Upper lobe of left lung (tissue), 4 donors: ENCODE measurements at regions not wholly inside any gene's neighbourhood (a gene's known extent, or its start where the extent isn't known, plus 50 kb on each side); places are given as distances from the start of the nearest gene placed in this dataset.

Experiments
- EP300 ChIP-seq, 4 donors: sonication (generic); formaldehyde crosslinking; IDR thresholded peaks; one replicate each; pipeline ENCODE4 v1.5.1; 2017; ENCODE audit warnings: antibody characterized with exemption in 4 of 4, control low read depth in 2 of 4
- POLR2A ChIP-seq, 4 donors: fragments of 450-650 bp; IDR thresholded peaks; one replicate each; pipeline ENCODE4 v1.5.1; 2016 to 2017; ENCODE audit warnings: antibody characterized with exemption in 4 of 4, mild to moderate bottlenecking in 2 of 4
- POLR2AphosphoS5 ChIP-seq, 2 donors: sonication (generic); formaldehyde crosslinking; IDR thresholded peaks; one replicate each; pipeline ENCODE4 v1.5.1; 2017; ENCODE audit warnings: antibody characterized with exemption in 2 of 2
- TF ChIP-seq, protein P1 (sequence below), 6 experiments: fragments of 450-650 bp in 4 of 6; fragments of 200-600 bp in 2 of 6; sonication (generic) in 2 of 6; IDR thresholded peaks; one replicate each; pipeline ENCODE4 v1.5.1; 2016 to 2019; ENCODE audit warnings: antibody characterized with exemption in 6 of 6

DNA sequence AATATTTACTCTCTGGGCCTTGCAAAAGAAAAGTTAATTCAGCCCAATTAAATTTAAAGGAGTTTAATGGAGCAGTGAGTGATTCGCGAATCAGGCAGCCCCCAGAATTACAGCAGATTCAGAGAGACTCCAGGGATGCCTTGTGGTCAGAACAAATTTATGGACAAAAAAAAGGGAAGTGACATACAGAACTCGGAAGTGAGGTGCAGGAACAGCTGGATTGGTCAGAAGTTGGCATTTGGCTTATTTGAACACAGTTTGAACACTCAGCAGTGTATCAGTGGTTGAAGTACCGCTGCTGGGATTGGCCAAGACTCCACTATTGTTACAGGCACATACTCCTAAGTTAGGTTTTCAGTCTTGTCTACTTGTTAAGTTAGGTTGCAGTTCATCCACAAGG lies 145.0 kb upstream of the GAP43 start:
- TF ChIP-seq, protein P1, sequence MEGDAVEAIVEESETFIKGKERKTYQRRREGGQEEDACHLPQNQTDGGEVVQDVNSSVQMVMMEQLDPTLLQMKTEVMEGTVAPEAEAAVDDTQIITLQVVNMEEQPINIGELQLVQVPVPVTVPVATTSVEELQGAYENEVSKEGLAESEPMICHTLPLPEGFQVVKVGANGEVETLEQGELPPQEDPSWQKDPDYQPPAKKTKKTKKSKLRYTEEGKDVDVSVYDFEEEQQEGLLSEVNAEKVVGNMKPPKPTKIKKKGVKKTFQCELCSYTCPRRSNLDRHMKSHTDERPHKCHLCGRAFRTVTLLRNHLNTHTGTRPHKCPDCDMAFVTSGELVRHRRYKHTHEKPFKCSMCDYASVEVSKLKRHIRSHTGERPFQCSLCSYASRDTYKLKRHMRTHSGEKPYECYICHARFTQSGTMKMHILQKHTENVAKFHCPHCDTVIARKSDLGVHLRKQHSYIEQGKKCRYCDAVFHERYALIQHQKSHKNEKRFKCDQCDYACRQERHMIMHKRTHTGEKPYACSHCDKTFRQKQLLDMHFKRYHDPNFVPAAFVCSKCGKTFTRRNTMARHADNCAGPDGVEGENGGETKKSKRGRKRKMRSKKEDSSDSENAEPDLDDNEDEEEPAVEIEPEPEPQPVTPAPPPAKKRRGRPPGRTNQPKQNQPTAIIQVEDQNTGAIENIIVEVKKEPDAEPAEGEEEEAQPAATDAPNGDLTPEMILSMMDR (IDR thresholded peaks at IDR 0.05), result no peak
- TF ChIP-seq POLR2AphosphoS5 (IDR thresholded peaks at IDR 0.05), result no peak
- TF ChIP-seq POLR2A (IDR thresholded peaks at IDR 0.05), result no peak
- TF ChIP-seq EP300 (IDR thresholded peaks at IDR 0.05), result no peak
